VCaP (cell line): ENCODE measurements at regions not wholly inside any gene's neighbourhood (a gene's known extent, or its start where the extent isn't known, plus 50 kb on each side); places are given as distances from the start of the nearest gene placed in this dataset.

Source experiments
- H3K27ac ChIP-seq: fragments of 450-650 bp; 2 replicates; pipeline ENCODE4 v1.5.1; 2017
- CTCF ChIP-seq: fragments of 450-650 bp; conservative IDR thresholded peaks from 2 replicates; pipeline ENCODE4 v1.5.1; 2017; ENCODE audit warnings: mild to moderate bottlenecking, moderate library complexity

GRCh38 chr10:90171014-90171722, 469.8 kb downstream of the KIF20B start:
- H3K27ac ChIP-seq, result no peak overlapping the region
- no peak for TF ChIP-seq CTCF

- TF ChIP-seq CTCF, result no peak
These were observed 473.1 kb downstream of the KIF20B start for GRCh38 chr10:90174531-90174930.

GRCh38 chr10:90175161-90175681, 473.8 kb downstream of the KIF20B start:
- TF ChIP-seq CTCF, result no peak
- H3K27ac ChIP-seq, result no peak overlapping the region

More at GRCh38 chr10:90174531-90174930, 473.1 kb downstream of the KIF20B start:
- no peak overlapping the region for H3K27ac ChIP-seq

GRCh38 chr10:90179696-90180407, 478.5 kb downstream of the KIF20B start:
- TF ChIP-seq CTCF, result no peak
- H3K27ac ChIP-seq, result no peak overlapping the region

GRCh38 chr10:90180886-90181691, 479.7 kb downstream of the KIF20B start:
- TF ChIP-seq CTCF, result no peak
- H3K27ac ChIP-seq, result no peak overlapping the region

GRCh38 chr10:90192825-90193224, 491.4 kb downstream of the KIF20B start:
- H3K27ac ChIP-seq, result no peak overlapping the region
- no peak for TF ChIP-seq CTCF
